GM18505 (cell line): ENCODE measurements at regions not wholly inside any gene's neighbourhood (a gene's known extent, or its start where the extent isn't known, plus 50 kb on each side); places are given as distances from the start of the nearest gene placed in this dataset.

Experiments used
- ATAC-seq: cut with Tn5 transposase; IDR thresholded peaks from one replicate; pipeline ENCODE4 v1.9.1; 2021; ENCODE audit not compliant: unreplicated experiment
- POLR2A ChIP-seq: IDR thresholded peaks from 4 replicates; pipeline ENCODE4 v1.6.1; 2011; ENCODE audit warnings: borderline replicate concordance; ENCODE audit not compliant: insufficient read depth, insufficient read length; ENCODE audit errors: extremely low read depth

DNA sequence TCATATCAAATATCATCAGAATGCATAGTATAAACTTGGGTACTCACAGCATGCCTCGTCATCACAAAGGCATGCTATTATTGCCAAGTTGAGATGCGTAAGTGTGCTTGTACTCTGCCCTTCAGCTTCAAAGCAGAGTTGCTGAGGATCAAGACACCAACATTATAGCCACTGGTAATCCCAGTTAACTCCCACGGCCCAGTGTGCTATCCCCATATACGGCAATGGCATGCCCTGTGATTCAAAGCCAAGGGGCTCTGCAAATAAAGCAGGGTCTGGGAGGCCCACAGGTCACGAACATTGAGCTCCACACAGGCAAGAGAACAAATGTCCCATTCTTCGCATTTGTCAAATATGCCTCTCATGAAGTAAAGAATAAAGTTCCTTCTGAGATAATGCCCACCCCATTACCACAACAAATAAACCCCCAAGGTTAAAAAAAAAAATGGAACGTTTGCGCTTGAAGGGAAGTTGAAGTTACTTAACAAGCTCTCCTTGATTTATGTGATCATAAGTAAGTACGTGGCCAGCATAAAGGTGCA lies 298.1 kb upstream of the NECTIN3 start:
- TF ChIP-seq POLR2A, result no peak
- no peak for ATAC-seq

DNA sequence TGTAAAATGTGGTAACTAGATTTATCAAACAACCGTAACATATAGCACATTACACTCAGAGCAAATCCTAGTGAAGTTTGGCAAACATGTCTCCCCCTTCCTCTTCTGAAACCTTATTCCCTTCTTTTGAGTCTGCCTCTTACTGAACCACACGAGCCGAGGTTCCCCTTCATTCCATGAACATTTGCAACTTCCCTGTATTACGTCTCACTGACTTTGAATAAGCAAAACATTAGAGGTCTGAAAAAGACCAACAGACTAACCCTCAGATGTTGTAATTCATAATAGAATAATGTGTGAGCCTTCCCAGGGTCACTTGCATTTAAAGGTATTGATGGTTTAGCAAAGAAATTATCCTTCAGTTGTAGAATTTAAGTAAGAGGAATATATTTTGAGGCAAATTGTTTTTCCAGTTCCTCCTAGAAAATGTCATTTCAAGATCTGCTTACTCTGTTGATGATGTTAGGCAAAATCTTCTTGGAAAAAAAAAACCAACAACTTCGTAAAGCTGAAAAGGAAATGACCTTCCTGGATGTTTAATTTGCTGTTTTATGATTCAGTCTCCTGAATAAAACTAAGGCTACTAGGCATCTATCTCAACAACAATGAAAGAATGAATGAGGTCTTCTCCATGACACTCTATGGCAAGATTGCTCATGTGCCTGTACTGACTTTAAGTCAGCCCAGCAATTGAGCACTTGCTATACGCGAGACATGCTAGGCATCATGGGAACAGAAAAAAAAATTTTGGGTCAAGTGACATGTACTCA lies 296.9 kb upstream of the NECTIN3 start:
- ATAC-seq, result no peak

DNA sequence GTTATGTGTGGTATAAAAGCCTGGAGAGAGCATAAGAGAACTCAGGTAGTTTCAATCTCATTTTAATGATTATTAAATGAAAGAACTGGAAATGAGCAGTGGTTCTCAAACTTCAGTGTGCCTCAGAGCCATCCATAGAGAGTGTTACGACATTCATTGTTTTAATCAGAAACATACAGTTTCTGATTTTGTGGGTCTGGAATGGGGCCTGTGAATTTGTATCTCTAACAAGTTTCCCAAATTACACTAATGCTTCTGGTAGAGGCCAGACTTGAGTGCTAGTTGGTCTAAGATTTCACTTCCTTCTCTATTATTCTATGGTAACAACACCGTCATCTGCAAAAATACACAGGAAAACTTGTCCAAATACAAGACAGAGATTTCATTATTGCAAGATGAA lies 292.0 kb upstream of the NECTIN3 start:
- TF ChIP-seq POLR2A, result no peak
- no peak for ATAC-seq

More for the DNA sequence above, 296.9 kb upstream of the NECTIN3 start:
- no peak for TF ChIP-seq POLR2A

DNA sequence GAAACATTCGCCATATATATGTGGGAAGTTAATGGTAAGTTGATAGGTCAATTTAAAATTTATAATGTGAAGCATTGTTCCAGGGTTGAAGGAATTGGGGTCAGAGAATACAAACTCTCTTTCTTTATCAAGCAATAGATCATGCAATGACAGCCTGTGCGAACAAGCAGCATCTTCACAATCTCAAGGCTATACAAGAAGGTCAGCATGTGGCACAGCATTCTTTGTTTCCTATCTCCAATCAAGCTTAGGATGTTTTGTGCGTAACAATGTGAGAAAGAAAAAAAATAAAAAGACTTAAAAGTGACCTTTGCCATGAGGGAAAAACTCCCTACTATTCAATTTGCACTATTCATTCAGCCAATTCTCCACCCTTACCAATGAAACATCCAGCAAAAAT lies 288.1 kb upstream of the NECTIN3 start:
- no peak for ATAC-seq
- no peak for TF ChIP-seq POLR2A

DNA sequence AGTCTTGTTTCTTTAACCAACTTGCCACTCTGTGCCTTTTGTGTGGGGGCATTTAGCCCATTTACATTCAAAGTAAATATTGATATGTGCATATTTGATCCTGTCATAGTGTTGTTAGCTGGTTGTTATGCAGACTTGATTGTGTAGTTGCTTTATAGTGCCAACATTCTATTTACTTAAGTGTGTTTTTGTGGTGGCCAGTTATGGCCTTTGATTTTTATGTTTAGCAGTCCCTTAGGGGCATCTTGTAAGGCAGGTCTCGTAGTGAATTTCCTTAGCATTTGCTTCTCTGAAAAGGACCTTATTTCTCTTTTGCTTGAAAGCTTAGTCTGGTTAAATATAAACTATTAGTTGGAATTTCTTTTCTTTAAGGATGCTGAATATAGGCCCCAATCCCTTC lies 282.8 kb upstream of the NECTIN3 start:
- no peak for ATAC-seq
- TF ChIP-seq POLR2A, result no peak

DNA sequence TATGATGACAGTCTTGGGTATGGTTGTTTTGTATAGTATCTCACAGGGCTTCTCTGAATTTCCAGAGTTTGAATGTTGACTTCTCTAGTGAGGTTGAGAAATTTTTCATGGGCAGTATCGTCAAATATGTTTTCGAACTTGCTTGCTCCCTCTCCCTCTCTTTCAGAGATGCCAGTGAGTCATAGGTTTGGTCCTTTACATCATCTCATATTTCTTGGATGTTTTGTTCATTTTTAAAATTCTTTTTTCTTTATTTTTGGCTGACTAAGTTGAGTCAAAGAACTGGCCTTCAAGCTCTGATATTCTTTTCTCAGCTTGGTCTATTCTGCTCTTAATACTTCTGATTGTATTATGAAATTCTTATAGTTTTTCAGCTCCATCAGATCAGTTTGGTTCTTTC lies 282.3 kb upstream of the NECTIN3 start:
- TF ChIP-seq POLR2A, result no peak
- ATAC-seq, result no peak

DNA sequence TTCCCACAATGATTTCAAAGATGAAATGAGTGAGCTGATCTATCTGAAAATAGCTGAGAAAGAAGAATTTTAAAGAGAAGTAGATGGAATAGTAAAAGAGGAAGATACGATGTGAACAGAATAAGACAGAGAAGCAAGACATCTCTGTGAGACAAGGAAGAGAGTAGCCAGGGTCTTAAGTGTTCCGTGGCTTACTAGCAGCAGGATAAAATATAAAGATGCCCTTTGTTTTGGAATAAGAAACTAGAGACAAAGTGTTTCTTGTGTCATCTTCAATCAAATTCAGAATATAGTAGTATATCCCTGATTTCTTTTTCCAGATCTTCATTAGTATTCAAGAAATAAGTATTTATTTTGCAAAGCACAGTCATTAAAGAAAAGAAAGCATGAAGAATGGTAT lies 281.0 kb upstream of the NECTIN3 start:
- no peak for TF ChIP-seq POLR2A
- no peak for ATAC-seq

DNA sequence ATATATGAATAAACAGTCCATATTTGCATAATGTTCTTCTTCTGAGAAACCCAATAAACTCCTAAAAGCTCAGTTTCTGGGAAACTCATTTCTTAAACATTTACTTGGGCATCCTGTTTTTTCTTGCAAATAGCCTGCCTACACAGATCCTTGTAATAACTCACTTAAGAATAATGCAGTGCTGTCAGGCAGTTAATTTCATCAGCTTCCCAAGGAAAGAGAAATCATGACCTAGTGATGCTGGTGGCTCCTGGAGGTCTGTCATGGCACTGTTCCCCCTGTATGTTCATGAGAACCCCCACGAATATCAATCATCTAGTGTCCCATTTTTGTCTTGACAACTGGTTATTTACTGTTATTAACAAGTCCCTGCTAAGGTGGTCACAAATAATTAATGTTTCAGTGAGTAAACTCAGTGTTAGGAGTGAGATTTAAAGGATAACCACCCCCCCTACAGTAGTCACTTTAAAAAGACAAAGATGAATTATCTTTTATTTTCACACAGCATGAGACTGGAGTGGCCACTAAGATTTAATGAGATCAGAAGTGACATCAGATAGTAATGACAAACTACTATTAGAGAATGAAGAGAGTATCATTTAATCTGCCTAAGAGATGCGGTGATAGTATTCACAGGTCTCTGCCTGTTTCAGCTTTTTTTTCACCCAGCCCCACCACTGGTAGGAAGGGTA lies 279.5 kb upstream of the NECTIN3 start:
- TF ChIP-seq POLR2A, result no peak
- ATAC-seq, result no peak

DNA sequence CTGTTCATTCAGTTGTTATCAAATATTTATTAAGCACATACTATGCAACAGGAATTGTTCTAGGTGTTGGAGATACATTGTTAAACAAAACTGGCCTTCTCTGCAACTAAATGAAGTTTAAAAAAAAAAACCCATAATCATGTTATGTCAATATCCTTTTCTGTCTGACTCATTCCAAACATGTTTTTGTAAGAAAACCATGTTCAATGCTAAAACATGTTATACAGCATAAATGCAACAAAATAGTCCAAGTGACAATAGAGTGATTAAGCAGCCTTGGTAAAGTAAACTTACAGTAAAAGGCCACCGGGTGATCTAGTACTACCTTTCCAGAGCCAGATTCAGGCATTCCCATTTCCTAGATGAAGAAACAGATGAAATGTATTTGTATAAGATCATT lies 278.0 kb upstream of the NECTIN3 start:
- no peak for ATAC-seq
- TF ChIP-seq POLR2A, result no peak

DNA sequence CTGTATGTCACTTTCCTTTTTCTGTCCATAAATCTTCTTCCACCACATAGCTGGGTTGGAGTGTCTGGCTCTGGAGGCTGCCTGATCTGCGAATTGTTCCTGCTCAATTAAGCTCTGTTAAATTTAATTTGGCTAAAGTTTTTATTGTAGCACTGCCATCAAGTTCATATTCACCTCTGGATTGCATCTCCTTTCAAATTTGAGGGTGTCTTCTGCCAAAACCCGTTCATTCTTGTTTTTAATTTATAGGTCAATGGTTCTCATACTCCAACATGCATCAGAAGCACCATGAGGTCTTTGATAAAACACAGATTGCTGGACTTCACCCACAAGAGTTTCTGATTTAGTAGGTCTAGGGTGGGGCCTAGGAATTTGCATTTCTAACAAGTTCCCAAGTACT lies 276.5 kb upstream of the NECTIN3 start:
- no peak for TF ChIP-seq POLR2A
- no peak for ATAC-seq

DNA sequence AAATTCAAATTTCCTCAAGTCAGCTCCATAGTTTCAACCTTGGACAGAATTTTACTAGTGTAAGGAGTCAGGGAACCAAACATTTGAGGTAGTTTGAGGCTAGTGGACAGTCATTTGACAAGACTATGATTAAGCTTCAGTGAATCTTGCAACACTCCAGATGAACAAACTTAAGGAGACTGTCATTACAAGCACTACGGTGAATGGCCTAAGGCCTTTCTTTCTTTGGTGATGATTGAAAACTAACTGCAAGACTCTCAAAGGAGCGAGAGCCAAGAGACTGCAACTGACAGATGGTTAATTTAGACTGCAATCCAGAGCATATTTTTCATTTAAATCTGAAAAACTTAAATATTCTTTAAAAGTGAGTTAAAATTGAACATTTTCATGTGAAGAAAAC lies 272.3 kb upstream of the NECTIN3 start:
- TF ChIP-seq POLR2A, result no peak
- no peak for ATAC-seq

DNA sequence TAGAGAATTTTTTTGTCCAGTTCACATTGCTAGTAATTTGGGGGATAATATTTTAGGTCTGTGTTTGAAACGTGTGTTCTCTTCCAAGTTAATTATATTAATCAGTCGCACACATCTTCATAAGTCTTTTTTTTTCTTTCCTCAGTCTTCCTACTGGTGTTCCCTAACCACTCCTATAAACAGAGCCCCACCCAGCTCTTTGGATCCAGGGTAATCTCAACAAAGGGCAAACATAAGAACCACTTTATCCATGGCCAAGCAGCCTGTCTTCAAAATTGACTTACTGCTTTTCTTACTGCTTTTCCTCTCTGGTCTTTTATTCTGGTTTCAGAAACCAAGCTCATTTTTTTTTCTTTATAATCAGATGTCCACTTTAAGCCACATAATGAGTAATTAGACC lies 266.8 kb upstream of the NECTIN3 start:
- ATAC-seq, result no peak

DNA sequence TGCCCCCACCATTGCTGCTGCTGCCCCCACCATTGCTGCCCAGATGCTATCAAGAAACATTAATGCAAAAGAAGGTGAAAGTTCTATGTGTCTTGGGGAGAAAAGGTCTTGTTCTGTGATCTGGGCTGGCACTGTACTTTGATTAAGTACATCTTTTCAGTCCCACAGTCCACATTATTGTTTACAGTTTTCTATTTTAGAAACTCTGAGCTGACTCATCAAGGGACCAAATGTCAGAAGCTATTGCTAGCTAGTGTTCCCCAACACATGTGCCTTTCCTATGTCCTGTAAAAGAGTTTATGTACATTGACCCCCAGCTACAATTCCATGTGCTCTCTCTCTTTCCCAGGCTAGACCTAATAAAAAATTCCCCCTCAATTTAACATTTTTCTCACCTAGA lies 264.7 kb upstream of the NECTIN3 start:
- ATAC-seq, result no peak
- no peak for TF ChIP-seq POLR2A

More for the DNA sequence above, 266.8 kb upstream of the NECTIN3 start:
- no peak for TF ChIP-seq POLR2A

DNA sequence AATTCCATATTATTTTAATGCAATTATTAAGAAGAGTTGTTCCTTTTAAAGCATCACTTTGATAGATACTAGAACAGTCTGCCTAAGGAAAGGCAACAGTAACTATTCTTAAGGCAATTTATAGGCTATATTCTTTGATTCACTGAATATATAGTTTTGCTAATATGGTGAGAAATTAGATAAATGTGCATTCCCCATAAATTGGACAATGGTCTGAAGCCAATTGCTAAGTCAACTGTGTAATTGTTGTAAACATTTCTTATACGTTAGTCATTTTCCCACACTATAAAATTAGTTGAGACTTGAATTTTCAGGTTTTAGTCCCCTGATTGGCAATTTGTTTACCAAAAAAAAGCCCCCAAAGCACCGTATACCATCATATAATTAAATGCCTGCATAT lies 263.0 kb upstream of the NECTIN3 start:
- TF ChIP-seq POLR2A, result no peak
- ATAC-seq, result no peak

DNA sequence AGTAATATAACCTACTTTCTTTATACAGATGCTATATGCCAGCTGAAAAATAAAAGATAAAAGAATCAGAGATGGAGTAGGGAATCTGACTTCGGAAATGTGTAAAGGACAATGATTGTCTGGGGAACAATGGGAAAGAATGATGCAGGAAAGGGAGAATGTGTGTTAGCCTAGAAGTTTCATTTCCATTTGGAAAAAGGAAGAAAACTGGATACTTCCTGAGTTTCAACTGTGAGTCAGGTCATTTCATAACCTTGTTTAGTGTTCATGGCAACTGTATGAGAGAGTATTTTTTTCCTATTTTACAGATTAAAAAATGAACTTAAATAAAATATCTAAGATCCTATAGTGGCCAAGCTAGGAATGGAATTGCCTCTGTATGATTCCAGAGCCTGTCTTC lies 261.3 kb upstream of the NECTIN3 start:
- no peak for ATAC-seq
- TF ChIP-seq POLR2A, result no peak

DNA sequence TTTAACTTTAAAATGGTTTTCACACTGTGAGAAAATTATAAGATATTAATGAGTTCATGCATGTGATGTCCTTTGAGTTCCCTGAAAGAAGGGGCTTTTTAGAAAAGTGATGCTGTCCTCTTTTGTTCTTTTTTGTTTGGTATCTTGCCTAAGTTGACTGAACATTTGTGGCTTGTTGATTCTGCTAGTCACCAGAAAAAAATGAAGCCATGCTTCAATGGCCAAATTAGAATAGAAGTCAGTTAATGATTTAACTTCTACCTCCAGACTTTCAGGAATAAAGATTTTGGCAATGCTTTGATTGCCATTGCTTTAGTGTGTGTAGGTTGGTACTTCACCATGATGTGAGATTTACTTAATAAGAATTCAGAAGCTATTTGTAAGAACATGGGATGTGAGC lies 260.6 kb upstream of the NECTIN3 start:
- ATAC-seq, result no peak

More for the DNA sequence above, 260.6 kb upstream of the NECTIN3 start:
- no peak for TF ChIP-seq POLR2A
